ENCODE measurements at regions not wholly inside any gene's neighbourhood (a gene's known extent, or its start where the extent isn't known, plus 50 kb on each side); places are given as distances from the start of the nearest gene placed in this dataset.

GRCh38 chr1:61593331-61593730 lies 131.6 kb downstream of the TM2D1 start:
- Histone ChIP-seq H3K36me3 (no peaks in the 10 kb centered on the region), H3K27me3 (no peaks in the 10 kb centered on the region), H3K4me1 (ENCODE audit: low read depth) (no peaks in the 10 kb centered on the region), H3K9me3 (ENCODE audit: low read depth) (no peaks in the 10 kb centered on the region), H3K4me3 (no peak overlapping the region), H3K27ac (no peak overlapping the region)
- TF ChIP-seq CTCF (IDR thresholded peaks at IDR 0.05; ENCODE audit: low read depth, low read length) = no peak
- DNase-seq (ENCODE audit: low read depth in 1 of 2, low spot score in 1 of 2) = no peak

- no peak for TF ChIP-seq CTCF (IDR thresholded peaks at IDR 0.05; ENCODE audit: low read depth, low read length)
- no peak overlapping the region for H3K27ac ChIP-seq
- peak in 1 of 2 donors; percentile 30 for DNase-seq (ENCODE audit: low read depth in 1 of 2, low spot score in 1 of 2)
- H3K27me3 ChIP-seq = no peaks in the 10 kb centered on the region
- H3K9me3 ChIP-seq (ENCODE audit: low read depth) = no peaks in the 10 kb centered on the region
- H3K36me3 ChIP-seq = no peaks in the 10 kb centered on the region
- H3K4me1 ChIP-seq (ENCODE audit: low read depth) = no peaks in the 10 kb centered on the region
- no peak overlapping the region for H3K4me3 ChIP-seq
These were observed 133.6 kb downstream of the TM2D1 start for GRCh38 chr1:61591351-61591750.

GRCh38 chr1:61588736-61589672 lies 135.9 kb downstream of the TM2D1 start:
- no peaks in the 10 kb centered on the region for H3K36me3 ChIP-seq
- no peaks in the 10 kb centered on the region for H3K27me3 ChIP-seq
- H3K9me3 ChIP-seq (ENCODE audit: low read depth) = no peaks in the 10 kb centered on the region
- DNase-seq (ENCODE audit: low read depth in 1 of 2, low spot score in 1 of 2) = peak; percentile 80 to 83
- H3K4me3 ChIP-seq = no peak overlapping the region
- no peaks in the 10 kb centered on the region for H3K4me1 ChIP-seq (ENCODE audit: low read depth)
- TF ChIP-seq CTCF (IDR thresholded peaks at IDR 0.05; ENCODE audit: low read depth, low read length) = peak; percentile 90
- H3K27ac ChIP-seq = no peak overlapping the region

DNA sequence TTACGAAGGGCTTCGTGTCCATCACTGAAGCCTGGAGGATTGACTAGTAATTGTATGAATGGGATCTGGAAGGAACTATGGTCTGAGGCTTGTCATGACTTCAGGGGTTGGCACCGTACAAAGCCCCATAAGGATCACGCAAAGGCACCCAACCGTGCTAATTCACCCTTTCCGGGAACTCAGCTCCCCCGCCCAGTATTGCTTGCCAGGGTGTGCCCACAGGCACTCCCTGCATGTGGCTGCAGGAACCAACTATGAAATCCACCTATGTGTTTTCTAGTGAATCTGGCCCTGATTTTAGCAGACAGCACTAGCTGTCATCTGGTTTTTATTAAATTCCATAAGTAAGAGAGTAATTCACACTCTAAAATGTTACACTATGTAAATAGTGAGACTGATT lies 139.2 kb downstream of the TM2D1 start:
- Histone ChIP-seq H3K27me3 (no peaks in the 10 kb centered on the region), H3K4me1 (ENCODE audit: low read depth) (no peaks in the 10 kb centered on the region), H3K27ac (no peak overlapping the region), H3K36me3 (no peaks in the 10 kb centered on the region), H3K9me3 (ENCODE audit: low read depth) (no peaks in the 10 kb centered on the region), H3K4me3 (no peak overlapping the region)
- TF ChIP-seq CTCF (IDR thresholded peaks at IDR 0.05; ENCODE audit: low read depth, low read length) = no peak
- DNase-seq (ENCODE audit: low read depth in 1 of 2, low spot score in 1 of 2) = no peak

DNA sequence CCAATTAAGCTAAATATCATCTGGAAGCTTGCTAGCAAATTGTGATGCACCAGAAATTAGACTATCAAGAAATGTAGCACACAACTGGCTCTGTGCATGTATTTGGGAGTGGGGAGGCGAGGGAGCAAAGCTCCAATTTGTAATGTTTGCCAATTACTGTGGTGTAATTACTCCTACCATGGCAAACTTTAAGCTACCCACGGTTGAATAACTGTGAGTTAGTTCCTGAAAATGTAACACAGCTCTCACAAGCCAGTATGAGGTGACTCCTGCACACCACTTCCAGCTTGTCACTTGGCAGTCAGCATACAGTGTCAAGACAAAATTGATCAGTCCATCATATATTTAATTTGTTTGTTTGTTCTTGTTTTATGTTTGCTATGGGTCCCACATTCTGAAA lies 141.2 kb downstream of the TM2D1 start:
- no peak overlapping the region for H3K4me3 ChIP-seq
- no peaks in the 10 kb centered on the region for H3K36me3 ChIP-seq
- no peak overlapping the region for H3K27ac ChIP-seq
- no peaks in the 10 kb centered on the region for H3K9me3 ChIP-seq (ENCODE audit: low read depth)
- DNase-seq (ENCODE audit: low read depth in 1 of 2, low spot score in 1 of 2) = no peak
- H3K4me1 ChIP-seq (ENCODE audit: low read depth) = no peaks in the 10 kb centered on the region
- no peaks in the 10 kb centered on the region for H3K27me3 ChIP-seq
- TF ChIP-seq CTCF (IDR thresholded peaks at IDR 0.05; ENCODE audit: low read depth, low read length) = no peak

Measured in cardiac muscle cell (in vitro differentiated cells and primary cell).